Activated T-cell treated with anti-CD3 and anti-CD28 coated beads, Interleukin-2, amount 50 U/mL, for 1 hour (primary cell): ENCODE measurements at regions not wholly inside any gene's neighbourhood (a gene's known extent, or its start where the extent isn't known, plus 50 kb on each side); places are given as distances from the start of the nearest gene placed in this dataset.
"Not testable (repeated sequence)": the region's sequence is repeated elsewhere in the genome, so short reads cannot be mapped to it uniquely, and the experiment has no call there.

Experiments
- DNase-seq: peaks from one replicate; pipeline ENCODE4 v3.0.0-alpha.2; 2020

DNA sequence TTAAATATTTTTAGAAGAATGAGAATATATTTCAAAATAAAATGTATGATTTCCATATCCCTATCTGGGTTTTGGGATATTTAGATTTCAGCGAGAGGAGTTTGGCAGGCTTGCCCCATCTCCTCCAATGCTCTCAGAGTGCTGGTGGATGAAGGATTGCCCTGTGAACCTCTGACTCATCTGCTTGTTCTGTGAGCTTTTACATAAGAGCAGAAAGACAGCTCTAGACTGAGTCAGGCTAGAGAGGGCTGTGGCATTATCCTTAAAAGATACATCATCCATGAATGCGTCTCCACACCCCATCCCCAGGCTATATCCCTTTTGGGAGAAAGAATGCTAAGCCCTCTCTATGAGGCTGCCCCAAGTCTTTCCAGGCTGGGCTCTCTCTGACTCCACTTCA, 190.6 kb downstream of the TUBA3C start:
- no peak for DNase-seq

DNA sequence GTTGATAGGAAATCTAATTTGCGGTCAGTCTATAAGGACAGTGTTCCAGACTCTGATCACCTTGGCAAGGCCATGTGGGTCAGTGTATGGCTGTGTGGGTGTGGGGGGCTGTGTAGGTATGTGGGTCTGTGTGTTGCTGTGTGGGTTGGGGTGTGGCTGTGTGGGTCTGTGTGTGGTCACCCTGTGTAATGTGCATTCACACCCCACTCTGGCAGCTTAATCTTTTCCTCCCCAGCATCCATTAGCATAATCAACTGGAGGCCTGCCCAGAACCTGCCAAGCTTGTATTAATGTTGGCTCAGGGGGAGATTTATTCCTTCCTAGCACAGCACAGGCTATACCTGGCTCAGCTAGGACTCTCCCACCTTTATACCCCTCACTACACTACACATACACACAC, 203.2 kb downstream of the TUBA3C start:
- no peak for DNase-seq

DNA sequence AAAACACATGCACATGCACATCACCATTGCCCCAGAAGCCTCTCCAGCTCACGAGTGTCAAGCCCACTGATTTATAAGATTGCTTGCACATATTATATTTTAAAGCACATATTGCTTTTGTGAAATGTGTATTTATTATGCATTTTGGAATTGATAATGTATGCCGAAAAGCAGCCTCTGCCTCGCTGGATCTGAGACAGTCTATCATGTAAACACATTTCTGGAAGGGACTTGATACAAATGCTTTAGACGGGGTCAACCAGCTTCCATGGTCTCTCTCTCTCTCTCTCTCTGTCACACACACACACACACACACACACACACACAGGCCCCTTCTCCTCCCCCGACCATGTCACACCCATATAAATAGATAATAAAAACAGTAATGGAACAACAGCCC, 203.8 kb downstream of the TUBA3C start:
- DNase-seq = no peak

DNA sequence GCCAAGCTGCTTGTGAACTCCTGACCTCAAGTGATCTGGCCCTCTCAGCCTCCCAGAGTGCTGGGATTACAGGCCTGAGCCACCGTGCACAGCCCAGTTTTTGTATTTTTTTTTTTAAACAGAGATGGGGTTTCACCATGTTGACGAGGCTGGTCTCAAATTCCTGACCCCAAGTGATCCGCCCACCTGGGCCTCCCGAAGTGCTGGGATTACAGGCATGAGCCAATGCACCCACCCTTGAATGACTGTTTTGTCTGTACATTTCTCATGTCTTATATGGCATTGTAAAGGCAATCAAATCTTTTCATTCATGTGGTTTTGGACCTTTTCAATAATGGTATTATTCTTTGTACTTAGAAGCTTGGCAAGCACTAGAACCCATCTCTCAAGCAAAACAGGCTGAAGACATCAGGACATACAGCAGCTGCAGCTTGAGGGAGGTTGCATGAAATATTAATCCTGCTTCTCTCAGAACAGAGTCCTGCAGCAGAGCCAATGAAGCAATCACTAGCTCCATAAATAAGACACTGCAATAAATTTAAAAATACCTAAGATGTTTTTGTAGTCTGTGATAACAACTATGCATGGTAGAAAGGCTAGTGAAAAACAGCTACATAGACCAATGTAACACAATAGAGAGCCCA, 209.9 kb downstream of the TUBA3C start:
- DNase-seq = no peak

DNA sequence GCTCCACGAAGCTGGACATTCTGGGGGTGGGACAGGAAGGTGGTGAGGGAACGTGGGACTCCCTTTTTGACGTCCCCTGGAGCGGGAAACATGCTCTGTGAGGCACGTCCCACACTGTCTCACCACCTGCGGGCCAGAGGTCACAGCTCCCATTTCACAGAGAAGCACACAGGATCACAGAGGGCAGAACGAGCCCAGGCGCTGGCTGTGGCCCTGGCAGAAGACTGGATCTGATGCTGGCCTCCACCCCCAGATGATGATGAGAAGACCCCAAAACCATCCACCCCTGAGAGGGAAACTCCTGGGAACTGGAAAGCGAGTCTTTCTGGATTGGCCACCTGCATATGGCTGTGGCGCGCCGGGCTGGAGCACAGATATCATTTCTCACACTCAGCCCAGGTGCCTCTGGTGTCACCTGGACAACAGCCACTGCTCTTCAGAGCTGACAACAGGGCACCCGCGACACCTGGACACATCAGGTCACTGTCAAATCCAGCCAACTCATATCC, 216.2 kb downstream of the TUBA3C start:
- no peak for DNase-seq

DNA sequence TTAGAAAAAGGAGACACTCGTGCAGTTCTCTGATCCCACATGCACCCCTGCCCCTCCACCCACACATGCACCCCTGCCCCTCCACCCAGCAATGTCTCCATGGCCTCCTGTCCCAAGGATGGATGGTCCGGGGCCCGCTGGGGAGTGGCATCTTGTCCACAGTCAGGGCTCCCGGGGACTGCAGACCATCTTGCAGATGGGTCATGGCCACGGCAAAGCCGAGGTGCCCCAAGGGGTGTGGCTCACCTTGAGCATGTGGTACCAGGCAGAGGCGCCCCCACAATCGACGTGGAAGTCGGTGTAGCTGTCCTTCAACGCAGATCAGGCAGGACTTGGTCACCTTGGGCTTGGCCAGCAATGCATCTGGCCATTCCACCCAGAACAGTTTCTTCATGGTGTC, 216.7 kb downstream of the TUBA3C start:
- DNase-seq = peak; percentile 11

DNA sequence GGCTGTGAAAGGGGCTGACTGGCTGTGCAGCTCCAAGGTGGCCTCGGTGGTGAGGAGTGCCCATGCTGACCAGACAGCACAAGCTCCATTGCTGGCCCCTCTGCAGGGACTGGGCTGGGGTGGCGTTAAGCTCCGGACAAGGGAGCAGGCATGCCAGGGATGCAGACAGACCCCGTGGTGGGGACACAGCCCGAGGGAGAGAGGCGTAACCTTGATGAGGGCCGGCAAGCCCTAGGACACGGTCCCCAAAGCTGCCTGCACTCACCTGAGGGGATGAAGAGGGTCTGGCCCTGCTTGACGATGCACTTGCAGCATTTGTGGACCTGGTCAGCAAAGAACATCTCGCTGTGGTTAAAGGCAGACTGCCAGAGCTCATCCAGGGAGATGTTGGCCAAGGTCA, 217.9 kb downstream of the TUBA3C start:
- not testable (repeated sequence) for DNase-seq

DNA sequence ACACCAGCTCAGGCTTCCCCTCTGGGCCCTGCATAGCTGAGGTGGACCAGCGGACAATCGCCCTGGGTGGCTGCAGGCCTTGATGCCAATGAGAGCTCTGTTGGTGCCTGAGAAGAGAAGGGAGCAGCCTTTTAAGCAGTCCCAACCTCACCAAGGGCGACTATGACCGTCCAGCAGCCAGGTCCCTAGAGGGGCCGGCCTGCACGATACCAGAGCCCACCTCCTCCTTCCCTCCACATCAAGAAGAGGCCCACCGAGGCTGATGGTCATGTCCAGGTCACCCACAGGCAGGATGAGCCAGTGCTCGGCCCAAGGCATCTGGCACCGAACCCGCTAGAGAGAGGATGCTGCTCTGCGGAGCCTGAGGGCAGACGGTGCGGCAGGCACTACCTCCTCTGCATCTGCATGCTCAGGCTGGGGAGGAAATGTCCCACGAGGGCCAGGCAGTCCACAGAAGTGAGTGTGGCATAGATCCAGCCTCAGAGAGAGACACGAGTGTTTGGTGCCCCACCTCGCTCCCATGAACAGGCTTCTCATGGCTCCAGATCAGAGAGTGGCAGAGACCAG, 219.4 kb downstream of the TUBA3C start:
- DNase-seq = no peak

DNA sequence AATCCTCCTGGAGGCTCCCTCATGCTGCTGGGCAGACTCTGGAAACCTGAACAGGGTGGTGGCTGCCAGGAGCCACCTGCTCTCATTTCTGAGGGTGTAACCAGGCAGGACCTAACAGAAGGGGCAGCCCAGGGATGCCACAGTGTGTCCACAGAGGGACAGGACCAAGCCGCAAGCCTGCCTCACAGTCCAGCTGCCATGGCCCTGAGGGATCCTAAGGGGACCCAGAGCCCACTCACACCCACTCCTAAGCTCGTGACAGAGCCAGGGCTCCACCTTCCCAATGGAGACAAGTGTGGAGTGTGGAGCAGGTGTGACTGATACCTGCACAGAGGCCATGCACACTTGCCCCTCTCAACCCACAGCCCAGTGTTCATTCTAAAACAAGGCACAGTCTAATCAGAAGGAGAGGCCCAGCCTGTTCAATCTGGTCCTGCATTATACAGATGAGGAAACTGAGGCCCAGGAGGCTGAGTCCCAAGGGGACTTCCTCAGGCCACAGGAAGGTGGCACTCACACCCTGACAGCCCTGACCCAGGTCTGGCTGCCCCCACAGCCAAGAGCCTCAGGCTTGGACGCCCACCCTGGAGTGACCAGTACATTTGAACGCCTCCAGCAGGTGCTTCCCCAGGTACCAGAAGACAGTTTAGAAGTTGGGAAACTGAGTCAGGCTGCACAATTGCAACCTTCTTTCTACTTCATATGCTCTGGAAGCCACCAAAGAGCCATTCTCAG, 220.1 kb downstream of the TUBA3C start:
- no peak for DNase-seq

DNA sequence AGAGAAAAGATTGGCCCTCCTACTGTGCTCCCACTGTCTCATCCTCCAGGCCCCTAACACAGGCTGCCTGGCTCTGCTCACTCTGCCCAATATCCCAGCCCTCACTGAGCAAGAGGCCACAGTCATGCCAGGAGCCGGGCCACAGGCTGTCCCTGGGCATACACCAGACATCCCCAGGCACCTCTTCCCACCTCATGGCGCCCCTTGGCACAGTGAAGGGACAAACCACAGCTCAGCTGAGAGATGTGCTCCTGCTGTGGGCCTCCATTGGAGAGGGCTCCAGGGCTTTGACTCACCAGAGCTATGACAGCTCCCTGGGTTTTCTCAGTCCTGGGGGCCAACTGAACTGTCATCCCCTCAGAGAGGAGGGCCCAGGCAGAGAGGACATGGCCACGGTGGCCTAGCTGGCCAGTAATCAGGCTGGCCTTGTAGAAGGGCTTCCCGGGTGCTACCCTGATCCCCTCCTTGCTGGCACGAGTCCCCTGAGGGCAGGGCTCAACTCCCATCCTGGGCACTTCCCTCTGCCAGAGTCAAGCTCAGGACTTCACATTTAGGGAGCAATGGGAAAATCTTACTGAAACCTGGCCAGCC, 220.9 kb downstream of the TUBA3C start:
- DNase-seq = no peak

DNA sequence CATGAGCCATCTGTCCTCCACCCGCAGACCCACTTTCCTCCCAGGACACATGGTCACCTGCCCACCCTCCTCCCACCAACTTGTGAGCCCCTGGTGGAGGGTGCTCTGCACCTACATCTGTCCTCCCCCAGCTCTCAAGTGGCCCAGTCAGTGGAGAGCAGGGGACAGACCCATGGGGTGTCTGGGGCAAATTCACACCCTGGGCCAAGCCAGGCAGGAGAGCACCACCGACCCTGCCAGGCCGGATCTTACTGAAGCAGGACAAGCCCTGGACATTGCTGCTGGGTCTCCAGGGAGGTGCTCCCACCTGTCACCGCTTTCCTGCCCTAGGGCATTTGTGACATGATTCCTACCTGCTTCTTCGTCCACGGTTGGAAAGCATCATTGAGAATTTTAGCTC, 221.6 kb downstream of the TUBA3C start:
- DNase-seq = no peak

DNA sequence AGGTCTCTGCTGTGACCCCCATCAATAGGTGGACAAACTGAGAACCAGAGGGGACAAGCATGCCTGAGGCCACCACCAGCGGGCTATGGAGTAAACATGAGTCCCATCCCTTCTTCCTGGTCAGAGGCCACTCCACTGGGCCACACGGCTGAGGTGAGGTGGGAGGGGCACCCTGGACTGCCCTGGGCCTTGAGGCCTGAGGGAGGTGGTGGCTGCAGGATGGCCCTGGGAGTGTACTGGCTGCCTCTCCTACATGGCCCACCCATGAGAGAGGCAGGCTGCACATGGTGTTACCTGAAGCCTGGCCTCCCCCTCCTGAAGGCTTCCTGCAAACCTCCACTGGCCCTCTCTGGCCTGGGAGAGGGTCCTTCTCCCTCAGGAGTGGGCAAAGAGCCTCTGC, 222.4 kb downstream of the TUBA3C start:
- DNase-seq = no peak

DNA sequence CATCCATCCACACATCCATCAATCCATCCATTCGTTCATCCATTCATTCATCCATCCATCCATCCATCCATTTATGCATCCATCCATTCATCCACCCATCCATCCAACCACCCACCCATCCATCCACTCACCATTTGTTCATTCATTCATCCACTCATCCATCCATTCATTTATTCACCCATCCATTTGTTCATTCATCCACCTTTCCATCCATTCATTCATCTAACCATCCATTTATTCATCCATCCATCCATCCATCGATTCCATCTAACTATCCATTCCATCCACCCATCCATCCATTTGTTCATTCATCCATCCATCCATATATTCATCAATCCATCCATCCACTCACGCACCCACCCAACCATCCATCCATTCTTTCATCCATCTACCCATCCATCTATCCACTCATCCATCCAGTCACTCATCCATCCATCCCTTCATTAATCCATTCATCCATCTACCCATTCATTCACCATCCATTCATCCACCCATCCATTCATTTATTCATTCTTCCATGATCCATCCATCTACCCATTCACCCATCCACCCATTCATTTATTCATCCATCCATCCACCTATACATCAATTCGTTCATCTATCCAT, 225.0 kb downstream of the TUBA3C start:
- no peak for DNase-seq

DNA sequence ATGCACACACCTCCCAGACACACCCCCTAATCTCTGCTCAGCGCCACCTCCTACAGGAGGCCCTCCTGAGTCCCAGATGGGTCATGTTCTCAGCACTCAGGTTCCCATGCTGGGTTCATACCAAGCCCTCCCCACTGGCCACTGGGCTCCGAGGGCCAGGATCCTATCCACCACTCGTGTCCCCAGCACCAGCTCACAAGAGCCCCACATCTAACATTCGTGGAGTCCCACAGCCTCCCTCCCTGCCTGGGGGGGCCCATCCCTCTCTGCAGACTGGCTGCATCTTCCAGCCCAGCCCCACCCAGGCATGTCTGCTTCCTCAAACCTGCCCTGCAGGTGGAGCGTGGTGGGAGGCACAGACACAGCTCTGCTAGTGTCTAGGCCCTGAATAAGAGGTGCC, 227.4 kb downstream of the TUBA3C start:
- no peak for DNase-seq

DNA sequence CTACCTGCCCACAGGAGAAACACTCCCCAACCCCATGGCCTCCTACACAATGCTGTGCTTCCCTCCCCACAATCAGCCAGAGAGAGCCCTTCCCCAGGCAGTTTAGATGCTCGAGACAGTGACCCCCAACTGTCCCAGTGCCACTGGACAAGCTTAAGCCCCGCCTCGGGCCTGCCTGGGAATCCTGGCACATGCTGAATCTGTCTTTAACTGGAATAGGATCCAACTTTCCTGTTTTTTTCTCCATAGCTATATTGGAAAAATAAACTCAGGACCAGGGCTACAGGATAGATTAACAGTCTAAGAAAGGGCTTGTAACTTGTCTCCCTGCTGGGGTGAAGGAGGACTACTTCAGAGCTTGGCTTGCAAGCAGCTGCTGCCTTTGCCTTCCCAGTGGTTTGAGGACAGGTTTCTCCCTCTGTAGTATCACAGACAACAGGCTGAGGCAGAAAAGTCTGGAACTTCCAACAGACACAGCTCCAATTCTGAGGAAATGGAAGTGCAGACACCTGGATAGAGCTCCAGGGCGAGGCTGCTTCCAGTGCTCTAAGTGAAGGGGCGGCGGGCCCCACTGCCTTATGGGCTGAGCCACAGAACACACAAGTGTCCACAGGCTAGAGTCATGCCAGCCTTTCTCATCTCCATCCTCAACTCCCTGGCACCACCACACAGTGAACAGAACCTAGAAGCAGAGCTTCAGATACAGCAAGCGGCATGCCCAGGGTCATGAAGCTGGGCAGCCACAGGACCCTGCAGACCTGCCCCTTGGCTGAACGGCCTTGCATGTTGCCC, 228.3 kb downstream of the TUBA3C start:
- no peak for DNase-seq

DNA sequence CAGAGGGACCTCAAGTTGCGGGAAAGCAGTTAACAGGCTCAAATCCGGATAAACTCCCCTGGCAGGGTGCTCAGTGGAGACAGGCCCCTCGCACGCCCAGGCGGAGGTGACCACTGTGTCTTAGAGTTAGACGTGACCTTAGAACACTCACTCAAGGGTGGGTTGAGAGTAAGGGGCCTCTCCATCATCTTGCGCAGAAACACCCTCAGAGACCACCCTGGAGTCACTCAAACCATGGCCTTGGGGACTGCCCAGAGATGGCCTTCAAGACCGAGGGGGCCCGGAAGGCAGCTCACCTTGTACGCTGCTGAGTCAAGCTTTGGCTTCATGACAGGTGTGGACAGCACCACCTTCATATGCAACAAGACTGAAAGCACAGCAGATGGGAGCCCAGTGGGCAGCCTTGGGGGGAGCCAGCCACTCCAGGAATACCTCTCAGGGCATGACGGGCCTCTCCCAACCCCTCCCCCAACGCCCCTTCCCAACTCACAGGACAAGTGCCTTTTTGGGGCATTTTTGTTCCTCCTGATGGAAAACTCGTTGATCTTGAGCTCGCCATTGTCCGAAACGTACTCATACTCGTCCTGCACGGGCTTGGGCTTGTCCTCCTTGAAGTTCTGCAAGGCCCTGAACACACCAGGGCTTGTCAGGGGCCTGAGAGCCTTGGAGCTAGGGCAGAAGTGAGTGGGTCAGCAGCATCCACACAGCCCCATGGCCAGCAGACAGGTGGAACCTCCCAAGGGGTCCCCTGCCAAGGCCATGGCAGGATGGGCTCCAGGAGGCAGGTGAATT, 229.2 kb downstream of the TUBA3C start:
- DNase-seq = no peak

DNA sequence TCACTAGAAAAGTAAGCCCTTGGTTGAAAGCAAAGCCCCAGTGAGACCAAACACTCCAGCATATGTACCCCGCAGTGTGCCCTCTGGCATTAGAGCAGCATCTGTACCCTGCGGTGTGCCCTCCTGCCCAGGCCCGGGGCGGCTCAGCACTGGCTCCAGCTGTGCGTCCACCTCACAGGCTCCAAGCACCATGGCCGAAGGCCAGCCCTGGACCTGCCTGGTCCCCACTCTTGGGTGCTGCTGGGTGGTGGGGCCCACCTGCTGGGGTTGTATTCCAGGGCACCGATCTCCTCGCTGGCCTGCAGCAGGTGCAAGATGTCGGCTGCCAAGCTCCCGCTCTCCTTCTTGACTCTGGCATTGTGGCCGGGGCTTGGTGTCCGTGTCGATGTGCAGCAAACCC, 230.2 kb downstream of the TUBA3C start:
- no peak for DNase-seq

DNA sequence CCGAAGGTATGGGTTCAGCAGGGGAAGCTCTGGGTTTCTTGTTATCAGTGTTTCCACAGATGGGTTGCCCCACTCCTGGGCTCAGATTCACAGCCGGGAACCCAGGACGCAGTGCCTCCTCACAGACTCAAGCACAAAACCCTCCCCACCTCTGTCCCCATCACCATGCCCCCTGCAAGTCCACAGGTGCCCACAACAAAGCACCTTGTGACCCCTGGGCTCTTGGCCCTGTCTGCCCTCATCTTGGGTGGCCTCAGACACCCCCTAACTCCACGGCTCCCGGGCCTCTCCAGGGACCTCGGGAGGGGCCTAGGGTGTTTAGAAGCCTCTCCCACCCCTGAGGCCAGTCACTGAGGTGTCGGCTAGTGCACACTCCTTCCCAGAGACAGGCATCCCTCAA, 231.7 kb downstream of the TUBA3C start:
- no peak for DNase-seq

DNA sequence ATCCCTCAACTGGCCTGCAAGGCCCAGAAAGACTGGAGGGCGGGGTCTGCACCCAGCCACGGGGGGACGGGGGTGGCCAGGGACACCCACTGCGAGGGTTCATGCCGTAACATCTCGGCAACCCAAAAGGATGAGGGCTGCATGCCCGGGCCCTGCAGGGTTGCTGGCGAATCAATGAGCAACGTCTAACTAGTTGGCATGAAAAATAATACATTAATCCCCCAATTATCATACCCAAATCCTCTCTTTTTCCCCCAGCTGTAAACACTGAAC, 232.2 kb downstream of the TUBA3C start:
- DNase-seq = no peak

DNA sequence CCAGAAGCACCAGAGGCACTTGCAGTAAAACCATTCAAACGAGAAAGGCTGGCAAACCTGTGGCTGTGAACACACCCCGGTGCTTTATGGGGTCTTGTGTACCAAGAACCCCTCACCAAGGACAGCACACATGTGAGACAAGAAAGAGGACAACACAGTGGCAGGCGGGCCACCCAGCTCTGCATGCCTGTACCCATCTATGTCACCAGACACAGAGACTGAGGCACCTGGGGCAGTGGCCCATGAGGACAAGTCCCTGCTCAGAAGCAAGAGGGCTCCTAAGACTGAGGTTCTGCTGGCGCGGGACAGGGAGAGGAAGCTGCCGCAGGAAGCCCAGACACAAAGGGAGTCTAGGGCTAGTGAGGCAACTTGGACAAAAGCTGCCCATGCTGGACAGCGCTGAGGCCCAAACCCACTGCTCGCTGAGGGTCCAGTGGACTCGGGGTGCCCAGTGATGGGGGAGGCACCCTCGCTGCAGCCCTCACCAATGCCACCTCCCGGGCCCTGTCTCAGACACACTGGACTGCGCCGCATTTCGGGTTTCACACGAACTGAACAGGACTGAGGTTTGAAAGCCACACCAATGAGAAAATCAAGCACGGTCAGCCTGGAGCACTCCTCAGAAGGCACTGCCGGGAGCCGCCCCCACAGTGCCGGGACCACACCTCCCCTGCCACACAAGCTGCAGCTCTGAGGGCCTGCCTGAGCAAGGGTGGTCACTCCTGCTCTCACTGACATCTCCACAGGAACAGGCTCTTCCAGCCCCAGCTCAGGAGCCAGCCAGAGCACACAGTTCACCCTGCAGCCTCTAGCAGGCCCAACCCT, 232.7 kb downstream of the TUBA3C start:
- no peak for DNase-seq

DNA sequence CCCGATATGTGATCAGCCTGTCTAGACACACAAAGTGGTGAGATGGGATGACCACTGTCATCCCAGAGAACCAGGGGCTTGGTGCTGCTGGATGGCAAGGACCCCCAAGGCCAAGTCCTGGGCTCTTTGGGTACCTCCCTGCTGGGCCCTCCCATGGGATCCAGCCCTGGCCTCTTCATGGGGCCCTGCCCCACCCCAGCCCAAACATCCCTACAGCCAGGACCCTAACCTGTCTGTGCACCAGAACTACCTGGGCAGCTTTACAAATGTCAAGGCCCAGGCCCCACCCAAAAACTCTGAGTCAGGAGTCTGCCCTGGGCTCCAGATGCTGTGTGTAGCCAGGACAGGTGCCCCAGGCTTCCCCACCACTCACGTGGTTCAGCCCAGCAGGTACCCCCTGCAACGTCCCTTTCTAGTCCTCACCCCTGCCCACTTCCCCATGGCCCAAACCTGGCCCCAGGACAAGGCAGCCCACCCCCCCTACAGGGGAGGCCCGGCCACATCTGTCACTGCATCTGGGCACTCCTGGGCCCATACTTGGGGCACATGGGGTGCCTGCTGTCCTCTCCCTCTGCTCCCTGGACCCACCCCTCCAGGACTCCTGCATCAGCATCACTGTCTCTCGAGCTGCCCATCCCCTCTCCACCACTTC, 233.5 kb downstream of the TUBA3C start:
- no peak for DNase-seq
